SKM-1 treated with dmso at 0.1 percent for 144 hours (cell line): ENCODE measurements at regions not wholly inside any gene's neighbourhood (a gene's known extent, or its start where the extent isn't known, plus 50 kb on each side); places are given as distances from the start of the nearest gene placed in this dataset.
"Not testable (repeated sequence)": the region's sequence is repeated elsewhere in the genome, so short reads cannot be mapped to it uniquely, and the experiment has no call there.

Experiments
- DNase-seq: peaks from one replicate; lab custom pipeline; 2025; ENCODE audit not compliant: unreplicated experiment; lab: John Stamatoyannopoulos, UW

DNA sequence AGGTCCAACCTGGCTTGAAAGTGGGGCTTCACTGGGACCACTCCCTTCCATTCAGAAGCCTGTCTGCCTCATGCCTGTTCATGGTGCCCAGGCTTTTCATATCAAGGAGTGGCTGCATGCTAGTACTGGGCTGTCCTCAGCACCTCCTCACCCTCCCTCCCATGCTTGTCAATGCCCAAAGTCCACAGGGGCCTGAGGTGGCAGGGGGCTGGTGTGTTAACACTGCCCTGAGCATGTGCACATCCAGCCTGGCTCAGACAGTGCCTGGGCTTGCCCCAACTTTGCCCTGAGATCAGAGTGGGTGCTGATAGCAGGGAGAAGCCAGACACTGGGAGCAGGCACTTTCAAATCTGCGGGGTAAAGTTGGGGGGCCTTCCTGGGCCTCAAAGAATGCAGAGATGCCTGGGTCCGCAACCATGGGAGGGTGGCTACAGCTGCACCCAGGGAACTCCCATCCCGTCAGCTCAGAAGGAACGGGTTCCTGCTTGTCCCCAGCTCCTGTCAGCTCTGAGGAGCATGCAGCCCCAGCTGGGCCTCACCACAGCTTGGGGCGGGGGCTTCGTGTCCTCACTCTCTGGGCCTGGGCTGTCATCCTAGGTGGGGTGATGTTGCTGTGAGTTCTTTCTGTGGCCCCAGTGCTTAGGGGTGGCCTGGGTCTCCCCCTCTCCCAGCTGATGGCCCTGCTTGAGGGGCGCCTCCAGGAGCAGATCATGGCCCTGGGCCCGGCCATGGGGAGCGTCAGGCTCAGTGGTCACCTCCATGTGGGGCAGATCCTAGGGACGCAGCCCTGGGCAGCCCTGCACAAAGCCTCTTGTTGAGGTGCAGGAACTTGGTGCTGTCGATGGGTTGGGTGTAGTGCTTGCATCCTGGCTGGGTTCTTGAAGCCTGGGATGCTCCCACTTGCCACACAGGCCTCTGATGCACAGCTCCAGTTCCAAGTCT lies 830.6 kb upstream of the SLITRK5 start:
- DNase-seq, result no peak

DNA sequence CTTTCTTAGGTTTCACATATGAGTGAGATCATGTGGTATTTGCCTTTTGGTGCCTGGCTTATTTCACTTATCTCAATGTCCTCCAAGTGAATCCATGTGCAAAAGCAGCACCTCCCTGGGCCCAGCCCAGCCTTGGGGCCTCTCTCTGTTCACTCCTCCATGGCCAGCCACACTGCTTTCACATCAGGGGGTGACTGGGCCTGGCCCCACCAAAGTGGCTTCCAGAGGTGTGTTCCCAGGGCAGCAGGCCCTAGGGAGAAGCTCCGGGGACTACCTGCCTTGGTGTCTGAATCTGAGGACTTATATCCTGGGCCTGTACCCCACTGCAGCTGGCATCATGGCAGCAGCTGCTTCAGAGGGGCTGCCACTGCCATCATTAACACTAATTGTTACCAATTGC lies 829.9 kb upstream of the SLITRK5 start:
- no peak for DNase-seq

DNA sequence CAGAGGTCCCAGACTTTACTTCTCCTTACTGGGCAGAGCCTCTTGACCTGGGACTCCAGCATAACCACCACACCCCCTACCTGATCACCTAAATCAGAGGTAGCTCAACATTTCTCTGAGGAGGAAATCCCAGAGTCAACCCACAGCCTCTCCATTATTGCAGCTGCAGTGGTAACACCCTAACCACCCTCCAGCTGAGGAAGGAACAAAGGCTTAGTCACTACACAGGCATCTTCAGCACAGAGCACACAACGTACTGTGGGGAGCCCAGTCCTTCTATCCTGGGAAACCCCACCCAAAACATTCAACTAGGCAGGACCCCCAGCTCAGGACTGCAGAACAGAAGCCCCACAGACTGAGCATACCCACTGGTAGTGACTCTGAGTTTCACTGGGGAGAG lies 824.7 kb upstream of the SLITRK5 start:
- DNase-seq, result no peak

DNA sequence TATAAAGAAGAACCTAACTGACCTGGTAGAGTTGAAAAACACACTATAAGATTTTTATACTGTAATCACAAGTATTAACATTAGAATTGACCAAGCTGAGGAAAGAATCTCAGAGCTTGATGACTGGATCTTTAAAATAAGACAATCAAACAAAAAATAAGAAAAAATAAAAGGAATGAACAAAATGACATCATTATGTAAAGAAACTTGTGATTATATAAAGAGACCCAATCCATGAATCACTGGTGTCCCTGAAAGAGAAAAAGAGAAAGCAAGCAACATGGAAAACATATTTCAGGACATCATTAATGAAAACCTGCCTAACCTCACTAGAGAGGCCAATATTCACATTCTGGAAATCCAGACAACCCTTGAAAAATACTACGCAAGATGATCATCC lies 822.5 kb upstream of the SLITRK5 start:
- no peak for DNase-seq

DNA sequence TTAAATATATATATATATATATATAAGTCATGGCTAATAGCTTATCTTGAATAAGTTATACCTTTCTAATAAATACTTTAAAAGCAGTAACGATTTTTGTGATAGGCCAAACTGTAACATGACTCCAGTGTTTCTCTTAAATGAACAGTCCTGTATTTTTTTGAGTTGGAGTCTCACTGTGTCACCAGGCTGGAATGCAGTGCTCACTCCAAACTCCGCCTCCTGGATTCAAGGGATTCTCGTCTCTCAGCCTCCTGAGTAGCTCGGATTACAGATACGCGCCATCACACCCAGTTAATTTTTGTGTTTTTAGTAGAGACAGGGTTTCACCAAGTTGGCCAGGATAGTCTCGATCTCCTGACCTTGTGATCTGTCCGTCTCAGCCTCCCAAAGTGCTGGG lies 814.2 kb upstream of the SLITRK5 start:
- no peak for DNase-seq

DNA sequence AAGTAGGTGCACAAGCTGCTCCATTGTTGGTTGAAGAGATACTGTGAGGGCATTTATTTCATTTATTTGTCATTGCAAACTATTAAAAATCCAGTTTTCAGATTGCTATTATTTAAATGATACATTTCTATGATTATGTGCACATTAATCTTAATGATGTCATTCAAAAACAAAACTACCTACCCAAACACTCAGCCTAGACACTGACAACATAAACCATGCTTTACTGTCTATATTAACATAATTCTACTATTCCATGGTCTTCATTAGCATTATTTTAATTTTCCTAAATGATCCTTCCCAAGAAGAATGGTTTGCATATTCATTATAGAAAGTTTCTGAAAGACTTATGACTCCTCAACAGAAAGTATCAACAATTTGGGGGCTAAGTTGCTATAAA lies 813.0 kb upstream of the SLITRK5 start:
- DNase-seq, result no peak

DNA sequence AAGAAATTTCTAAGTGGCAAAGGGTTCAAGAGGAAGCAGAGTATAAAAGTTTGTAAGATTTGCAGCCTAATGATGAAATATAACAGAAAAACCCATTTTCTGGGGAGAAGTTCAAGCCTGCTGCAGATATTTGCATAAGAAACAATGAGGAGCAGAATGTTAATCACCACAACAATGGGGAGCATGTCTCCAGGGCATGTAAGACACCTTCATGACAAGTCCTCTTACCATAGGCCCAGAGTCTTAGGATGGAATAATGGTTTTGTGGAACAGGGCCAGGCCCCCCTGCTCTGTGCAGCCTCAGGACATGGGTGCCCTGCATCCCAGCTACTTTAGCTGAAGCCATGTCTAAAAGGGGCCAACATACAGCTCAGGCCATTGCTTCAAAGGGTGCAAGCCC lies 809.0 kb upstream of the SLITRK5 start:
- no peak for DNase-seq

DNA sequence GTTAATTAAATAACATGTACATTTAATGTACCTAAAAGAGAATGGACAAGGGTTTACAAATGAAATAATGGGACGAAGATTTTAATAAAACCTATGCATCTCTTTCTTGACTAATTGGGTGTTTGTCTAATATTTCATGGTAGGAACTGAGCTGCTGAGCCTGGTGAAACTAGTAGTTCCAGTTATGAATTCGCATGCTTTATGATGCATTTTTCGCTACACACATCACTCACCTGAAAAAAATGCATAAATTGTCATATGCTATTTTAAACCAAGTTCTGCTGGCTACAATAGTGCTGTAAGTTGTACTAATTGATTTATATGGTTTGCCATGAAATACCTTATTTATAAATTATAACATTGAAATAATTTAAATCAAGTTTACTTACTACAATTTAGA lies 806.8 kb upstream of the SLITRK5 start:
- DNase-seq, result no peak

DNA sequence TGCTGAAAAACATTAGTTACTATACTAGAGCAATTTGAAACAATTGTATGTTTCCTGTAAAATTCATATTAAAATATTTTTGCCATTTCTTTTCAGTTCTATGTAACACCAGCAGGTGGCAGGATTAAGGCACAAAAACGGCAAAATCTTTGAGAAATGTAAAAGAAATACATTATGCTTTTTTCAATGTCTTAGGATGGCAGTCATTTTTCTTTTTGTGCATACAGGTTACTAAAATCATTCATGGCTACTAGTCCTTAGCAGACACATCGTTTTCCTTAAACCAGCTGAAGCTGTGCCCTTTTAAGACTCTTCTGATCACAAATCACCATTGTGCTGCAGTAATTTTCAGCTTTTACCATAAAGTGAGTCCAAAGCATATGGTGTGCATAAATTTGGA lies 800.7 kb upstream of the SLITRK5 start:
- DNase-seq, result peak; percentile 7

DNA sequence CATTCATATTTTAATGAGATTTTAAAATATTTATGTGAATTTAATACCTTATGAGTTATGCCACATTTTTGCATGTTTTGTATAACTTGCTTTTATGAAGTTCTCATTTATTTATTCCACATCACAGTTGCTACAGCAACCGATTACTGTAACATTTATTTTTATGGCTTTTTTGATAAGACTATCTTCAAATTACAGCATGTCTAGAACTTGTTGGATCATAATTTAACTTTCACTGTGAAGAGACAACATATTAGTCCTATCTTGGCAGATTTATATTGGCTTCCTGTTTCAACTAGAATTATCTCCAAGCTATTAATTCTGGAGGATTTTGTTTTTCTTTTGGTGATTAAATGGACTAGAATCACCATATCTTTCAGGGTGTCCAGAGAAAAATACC lies 793.7 kb upstream of the SLITRK5 start:
- DNase-seq, result no peak

DNA sequence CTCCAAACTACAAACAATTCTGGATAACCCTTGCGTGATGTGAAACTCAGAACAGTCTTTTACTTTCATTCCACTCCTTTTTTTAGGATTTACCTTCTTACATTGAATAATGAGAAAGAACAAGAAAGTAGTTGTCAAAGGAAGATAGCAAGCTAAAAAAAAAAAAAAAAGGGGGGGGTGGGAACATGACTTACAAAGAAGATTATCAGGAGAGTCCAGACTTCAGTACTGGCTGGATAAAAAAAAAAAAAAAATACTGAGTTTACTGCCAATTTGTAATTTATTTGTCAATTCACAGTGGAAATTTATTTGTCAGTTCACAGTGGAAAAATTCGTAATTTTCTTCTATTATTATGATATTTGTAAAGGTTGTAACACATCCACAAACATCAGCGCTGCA lies 792.4 kb upstream of the SLITRK5 start:
- DNase-seq, result no peak

DNA sequence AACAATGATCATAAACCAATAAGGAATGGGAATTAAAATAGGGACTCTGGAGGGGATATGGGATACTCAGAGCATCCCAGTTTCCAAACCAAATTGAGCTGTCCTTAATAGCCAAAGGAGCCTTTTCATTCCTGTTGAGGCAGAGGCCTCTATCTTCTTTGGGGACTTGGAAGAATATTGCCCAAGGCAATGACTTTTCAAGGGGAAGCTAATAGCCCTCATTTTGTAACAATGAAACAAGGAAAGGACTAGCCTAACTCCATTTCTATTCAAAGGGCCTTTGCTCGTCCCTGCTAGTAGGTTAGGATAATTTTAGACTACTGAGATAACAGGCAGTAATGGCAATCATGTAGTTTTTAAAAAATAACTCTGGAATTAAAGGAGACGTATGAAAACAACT lies 789.8 kb upstream of the SLITRK5 start:
- no peak for DNase-seq

DNA sequence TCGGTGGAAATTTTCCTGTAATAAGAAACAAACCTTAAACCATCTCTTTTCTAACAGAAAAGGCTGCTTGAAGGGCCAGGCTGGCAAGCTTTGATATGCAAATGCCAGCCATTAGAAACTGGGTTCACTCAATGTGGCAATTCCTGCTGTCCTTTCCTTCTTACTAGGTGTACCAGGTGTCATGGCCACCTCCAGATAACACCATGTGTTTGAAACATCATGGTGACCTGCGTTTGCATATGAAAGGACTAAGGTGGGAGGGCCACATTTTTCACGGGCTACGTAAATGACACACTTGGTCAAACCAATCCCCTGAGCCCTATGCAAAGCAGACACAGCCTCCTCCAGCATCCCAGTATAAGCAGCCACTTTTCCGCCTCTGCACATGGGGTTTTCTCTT lies 789.1 kb upstream of the SLITRK5 start:
- DNase-seq, result no peak

DNA sequence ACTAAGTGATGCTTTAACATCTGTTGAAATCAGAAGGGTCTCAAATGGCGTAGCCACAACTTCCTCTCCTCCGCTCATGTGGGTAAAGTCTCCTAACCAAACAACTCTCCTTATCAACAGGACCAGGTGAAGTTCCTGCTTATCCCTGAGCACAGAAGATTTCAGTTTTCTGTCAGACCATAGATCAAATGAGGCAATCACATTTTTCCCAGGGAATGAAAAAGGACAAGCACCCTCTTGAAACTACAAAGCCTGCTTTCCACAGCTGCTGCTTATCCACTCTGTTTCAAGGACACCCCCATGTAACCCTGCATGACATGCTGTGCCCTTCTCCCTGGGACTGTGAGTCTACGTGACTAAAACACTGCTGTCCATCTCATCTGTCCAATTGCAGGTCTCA lies 788.3 kb upstream of the SLITRK5 start:
- peak; percentile 53 for DNase-seq

DNA sequence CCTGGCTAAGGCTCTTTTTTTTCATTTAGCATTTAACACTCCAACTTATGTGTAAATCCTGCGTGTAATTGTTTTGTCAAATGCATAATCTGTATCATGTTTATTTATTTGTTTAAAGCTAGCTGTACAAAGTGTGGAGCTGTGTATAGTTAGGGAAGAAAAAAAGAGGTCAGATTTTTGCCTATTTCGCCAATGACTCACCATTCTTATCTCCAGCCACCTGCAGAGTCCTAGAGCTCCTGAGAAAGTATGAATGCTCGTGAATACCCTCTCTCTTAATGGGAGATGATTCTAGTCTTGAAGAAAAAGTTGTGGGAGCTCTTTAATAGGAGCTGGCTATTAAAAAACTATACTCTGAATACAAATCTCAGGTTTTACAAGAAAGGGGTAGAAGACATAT lies 778.8 kb upstream of the SLITRK5 start:
- DNase-seq, result no peak

DNA sequence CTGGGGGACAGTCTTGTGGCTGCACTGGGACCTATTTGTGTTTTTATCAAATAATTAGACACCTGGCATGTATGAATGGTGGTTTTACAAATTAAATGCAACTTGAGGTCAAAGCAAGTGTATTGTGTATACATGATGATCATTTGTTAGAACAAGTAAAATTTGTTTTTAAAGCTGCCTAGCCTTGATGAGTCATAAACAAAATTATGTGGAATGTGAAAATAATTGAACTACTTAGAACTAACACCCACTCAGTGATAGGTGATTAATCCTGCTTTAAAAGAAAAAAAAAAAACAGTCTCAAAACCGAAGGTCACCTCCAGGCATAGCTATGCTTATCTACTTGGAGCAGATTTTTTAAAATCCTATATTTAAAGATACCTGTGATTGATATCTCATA lies 770.3 kb upstream of the SLITRK5 start:
- DNase-seq, result no peak

DNA sequence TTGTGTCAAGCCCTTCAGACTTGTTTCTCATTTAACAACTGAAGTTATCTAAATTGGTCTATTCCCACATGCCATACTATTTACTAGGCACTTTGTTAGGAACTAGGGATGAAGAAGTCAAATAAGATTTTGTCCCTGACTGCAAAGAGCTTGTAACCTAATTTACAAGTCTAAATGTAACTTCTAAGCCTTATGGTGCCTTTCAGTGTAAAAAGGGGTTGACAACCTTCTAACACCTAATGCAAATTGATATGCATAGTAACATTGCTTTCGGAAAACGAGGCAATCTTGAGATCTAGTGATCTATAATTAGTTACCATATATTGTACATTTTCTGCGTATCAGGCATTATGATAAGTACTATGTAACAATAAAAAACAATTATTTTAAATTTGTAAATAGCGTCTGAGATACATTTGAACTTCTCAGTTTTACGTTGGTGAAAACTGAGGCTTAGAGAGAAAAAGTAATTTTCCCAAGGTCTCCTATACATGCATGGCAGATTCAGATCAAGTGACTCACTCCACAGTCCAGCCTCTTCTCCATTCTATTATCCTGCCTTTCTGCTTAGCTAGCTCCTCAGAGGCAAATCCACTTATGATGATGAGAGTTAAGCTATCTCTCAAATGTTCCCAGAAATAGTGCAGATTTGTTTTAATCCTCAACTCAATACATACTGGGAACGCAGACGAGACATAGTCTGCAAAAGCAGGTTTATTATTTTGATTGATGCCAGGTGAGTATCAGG lies 764.9 kb upstream of the SLITRK5 start:
- DNase-seq, result no peak

DNA sequence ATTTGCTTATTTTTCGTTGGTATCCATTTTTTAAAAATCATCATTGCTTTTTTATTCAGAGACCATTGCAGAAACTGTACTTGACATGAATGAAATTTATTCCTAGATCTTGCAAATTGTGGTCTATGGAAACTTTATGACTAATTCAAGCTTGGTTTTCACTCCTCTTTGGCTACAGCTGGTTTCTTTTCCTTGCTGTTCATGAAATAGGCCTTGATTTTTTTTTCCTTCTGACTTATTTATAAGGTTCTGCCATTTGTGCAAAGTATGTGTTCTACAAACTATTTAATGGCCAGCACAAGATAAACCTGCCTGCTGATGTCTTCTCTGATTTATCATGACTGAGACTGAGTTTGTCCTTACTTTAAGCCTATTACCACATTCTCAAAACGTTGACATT lies 764.0 kb upstream of the SLITRK5 start:
- DNase-seq, result no peak

DNA sequence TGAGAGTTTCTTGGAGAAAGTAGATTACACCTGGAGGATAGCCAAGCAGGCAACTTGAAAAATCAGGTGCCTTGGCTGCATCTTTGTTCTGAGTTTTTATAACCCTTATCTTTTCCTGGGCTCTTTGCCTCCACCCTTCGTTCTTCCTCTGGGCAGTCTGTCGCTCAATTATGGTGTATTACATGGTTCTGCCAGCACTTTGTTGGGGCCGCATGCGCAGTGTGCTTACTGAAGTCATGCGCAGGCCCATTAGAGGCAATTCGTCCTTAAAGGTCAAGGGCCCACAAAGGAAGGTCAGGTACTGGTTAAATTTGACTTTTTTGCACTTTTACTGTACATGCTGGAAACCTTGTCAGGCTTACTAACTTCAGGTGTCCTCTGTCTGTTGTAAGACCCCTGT lies 761.9 kb upstream of the SLITRK5 start:
- no peak for DNase-seq

DNA sequence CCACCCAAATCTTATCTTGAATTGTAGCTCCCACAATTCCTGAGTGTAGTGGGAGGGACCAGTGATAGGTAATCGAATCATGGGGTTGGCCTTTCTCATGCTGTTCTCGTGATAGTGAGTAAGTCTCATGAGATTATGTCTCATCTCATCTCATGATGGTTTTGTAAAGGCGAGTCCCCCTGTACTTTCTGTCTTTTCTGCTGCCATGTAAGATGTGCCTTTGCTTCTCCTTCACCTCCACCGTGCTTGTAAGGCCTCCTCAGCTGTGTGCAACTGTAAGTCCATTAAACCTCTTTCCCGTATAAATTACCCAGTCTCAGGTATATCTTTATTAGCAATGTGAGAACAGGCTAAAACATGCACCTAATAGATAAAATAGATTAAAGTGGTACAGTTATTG lies 756.4 kb upstream of the SLITRK5 start:
- no peak for DNase-seq

DNA sequence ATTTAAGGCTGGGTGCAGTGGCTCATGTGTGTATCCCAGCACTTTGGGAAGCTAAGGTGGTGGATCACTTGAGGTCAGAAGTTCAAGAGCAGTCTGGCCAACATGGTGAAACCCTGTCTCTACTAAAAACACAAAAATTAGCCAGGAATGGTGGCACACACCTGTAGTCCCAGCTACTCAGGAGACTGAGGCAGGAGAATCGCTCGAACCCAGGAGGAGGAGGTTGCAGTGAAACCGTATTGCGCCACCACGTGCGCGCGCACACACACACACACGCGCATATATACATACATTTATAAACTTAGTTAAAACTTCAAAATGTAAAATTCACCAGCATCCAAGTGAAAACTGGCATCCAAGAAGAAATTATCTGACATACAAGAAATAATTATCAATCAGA lies 753.7 kb upstream of the SLITRK5 start:
- DNase-seq, result not testable (repeated sequence)

DNA sequence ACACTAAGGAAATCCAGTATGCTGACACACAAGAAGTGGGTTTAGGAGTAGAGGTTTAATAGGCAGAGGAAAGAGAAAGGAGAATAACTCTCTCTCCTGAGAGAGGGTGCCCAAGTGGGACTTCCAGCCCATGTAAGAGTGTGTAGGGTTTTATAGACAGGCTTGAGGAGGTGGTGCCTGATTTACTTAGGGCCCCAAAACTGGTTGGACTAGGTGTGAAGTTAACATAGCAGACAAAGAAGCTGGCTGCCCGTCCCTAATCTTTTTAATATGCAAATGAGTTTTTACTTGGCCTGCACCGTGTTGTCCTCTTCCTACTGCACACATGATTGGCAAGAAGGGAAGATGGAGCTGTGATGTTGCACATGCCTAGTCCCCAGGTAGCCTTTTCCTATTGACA lies 752.5 kb upstream of the SLITRK5 start:
- no peak for DNase-seq
